CD8-positive, alpha-beta memory T cell (primary cell): ENCODE measurements at regions not wholly inside any gene's neighbourhood (a gene's known extent, or its start where the extent isn't known, plus 50 kb on each side); places are given as distances from the start of the nearest gene placed in this dataset.
"Not testable (repeated sequence)": the region's sequence is repeated elsewhere in the genome, so short reads cannot be mapped to it uniquely, and the experiment has no call there.

Source experiments
- CTCF ChIA-PET: fragments of 350-600 bp; sonication (Branson Sonifier 250); formaldehyde crosslinking; loops from one replicate; lab custom pipeline; 2021; ENCODE audit warnings: antibody characterized with exemption; lab: Charles Lee
- POLR2A ChIA-PET: fragments of 350-600 bp; sonication (Branson Sonifier 250); formaldehyde crosslinking; loops from one replicate; lab custom pipeline; 2021; ENCODE audit warnings: antibody characterized with exemption; lab: Charles Lee
- DNase-seq, 5 donors: peaks; one replicate each; pipeline versions ENCODE4 v3.0.0 to v3.0.0-alpha.2; 2020 to 2022; ENCODE audit warnings: mixed read lengths in 1 of 5
- H3K27ac ChIP-seq: one replicate; pipeline ENCODE4 v1.7.0; 2013; ENCODE audit warnings: low read depth, mild to moderate bottlenecking, low read length, moderate library complexity
- H3K27me3 ChIP-seq: 2 replicates; pipeline ENCODE4 v1.7.0; 2013; ENCODE audit warnings: low read length, mild to moderate bottlenecking; ENCODE audit not compliant: insufficient read depth, poor library complexity, severe bottlenecking
- H3K36me3 ChIP-seq: 2 replicates; pipeline ENCODE4 v1.7.0; 2013; ENCODE audit warnings: mild to moderate bottlenecking, low read length, moderate library complexity; ENCODE audit not compliant: insufficient read depth
- H3K4me1 ChIP-seq: 2 replicates; pipeline ENCODE4 v1.7.0; 2013; ENCODE audit warnings: mild to moderate bottlenecking, low read length, moderate library complexity; ENCODE audit not compliant: insufficient read depth
- H3K4me3 ChIP-seq: 2 replicates; pipeline ENCODE4 v1.7.0; 2013; ENCODE audit warnings: mild to moderate bottlenecking, low read length
- H3K9me3 ChIP-seq: 2 replicates; pipeline ENCODE4 v1.7.0; 2013; ENCODE audit warnings: mild to moderate bottlenecking, low read length
- H3K27ac Mint-ChIP-seq, 8 donors: one replicate each; pipeline ENCODE4 v1.8.0; 2020 to 2021; ENCODE audit warnings: mixed read lengths in 8 of 8, mild to moderate bottlenecking in 6 of 8, inconsistent platforms in 3 of 8, moderate library complexity in 3 of 8
- H3K27me3 Mint-ChIP-seq, 2 donors: one replicate each; pipeline ENCODE4 v1.8.0; 2020 to 2021; ENCODE audit warnings: mixed read lengths in 2 of 2, mild to moderate bottlenecking in 1 of 2, moderate library complexity in 1 of 2
- H3K36me3 Mint-ChIP-seq, 3 donors: one replicate each; pipeline ENCODE4 v1.8.0; 2020 to 2021; ENCODE audit warnings: mixed read lengths in 3 of 3, inconsistent platforms in 1 of 3, mild to moderate bottlenecking in 1 of 3
- H3K4me1 Mint-ChIP-seq, 3 donors: one replicate each; pipeline ENCODE4 v1.8.0; 2020 to 2021; ENCODE audit warnings: mixed read lengths in 3 of 3, inconsistent platforms in 1 of 3, mild to moderate bottlenecking in 1 of 3
- H3K4me3 Mint-ChIP-seq, 7 donors: one replicate each; pipeline ENCODE4 v1.8.0; 2020 to 2021; ENCODE audit warnings: mixed read lengths in 7 of 7, mild to moderate bottlenecking in 6 of 7, moderate library complexity in 4 of 7, inconsistent platforms in 2 of 7
- H3K9me3 Mint-ChIP-seq, 5 donors: one replicate each; pipeline ENCODE4 v1.8.0; 2020 to 2022; ENCODE audit warnings: mixed read lengths in 5 of 5, mild to moderate bottlenecking in 3 of 5, moderate library complexity in 2 of 5, inconsistent platforms in 1 of 5

DNA sequence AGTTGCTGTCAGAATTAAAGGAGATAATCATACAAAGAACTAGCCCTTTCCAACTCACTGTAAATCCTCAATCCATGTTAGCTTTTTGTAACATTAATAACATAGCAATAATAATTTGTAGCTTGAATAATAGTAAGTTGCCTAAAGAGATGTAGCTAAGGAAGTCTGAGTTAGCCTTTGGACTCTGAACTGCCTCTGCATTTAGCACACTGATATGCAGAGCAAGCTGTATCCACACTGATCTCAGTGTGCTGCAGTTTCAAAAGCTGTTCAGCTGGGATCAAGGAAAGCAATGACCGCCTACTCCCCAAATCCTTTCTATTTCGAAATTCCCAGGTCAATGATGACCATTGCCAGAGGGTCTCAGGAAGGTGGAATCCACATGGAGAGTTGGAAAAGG lies 99.3 kb upstream of the IFNG-AS1 start:
- Histone ChIP-seq H3K27ac (no peak overlapping the region), H3K9me3 (no peaks in the 10 kb centered on the region), H3K36me3 (no peaks in the 10 kb centered on the region), H3K4me1 (no peaks in the 10 kb centered on the region), H3K27me3 (no peaks in the 10 kb centered on the region), H3K4me3 (no peak overlapping the region)
- no peak for DNase-seq
- no peak overlapping the region for H3K4me3 Mint-ChIP-seq
- peaks cover 11 to 16% (median 16%) of the 10 kb centered on the region in 3 donors for H3K4me1 Mint-ChIP-seq
- ChIA-PET POLR2A (no interaction called here), CTCF (no interaction called here)
- H3K36me3 Mint-ChIP-seq = peaks cover 0 to 10% (median 8%) of the 10 kb centered on the region in 3 donors
- H3K9me3 Mint-ChIP-seq = no peaks in the 10 kb centered on the region
- H3K27ac Mint-ChIP-seq = no peak overlapping the region
- H3K27me3 Mint-ChIP-seq = no peaks in the 10 kb centered on the region

GRCh38 chr12:67890726-67891258 lies 98.5 kb upstream of the IFNG-AS1 start:
- ChIA-PET CTCF (no interaction called here), POLR2A (no interaction called here)
- Histone ChIP-seq H3K27ac (no peak overlapping the region), H3K27me3 (no peaks in the 10 kb centered on the region), H3K4me1 (no peaks in the 10 kb centered on the region), H3K9me3 (no peaks in the 10 kb centered on the region), H3K36me3 (no peaks in the 10 kb centered on the region), H3K4me3 (no peak overlapping the region)
- DNase-seq = no peak
- H3K4me3 Mint-ChIP-seq = no peak overlapping the region
- H3K27me3 Mint-ChIP-seq = no peaks in the 10 kb centered on the region
- peaks cover 11 to 16% (median 16%) of the 10 kb centered on the region in 3 donors for H3K4me1 Mint-ChIP-seq
- peaks cover 0 to 10% (median 8%) of the 10 kb centered on the region in 3 donors for H3K36me3 Mint-ChIP-seq
- H3K9me3 Mint-ChIP-seq = no peaks in the 10 kb centered on the region
- no peak overlapping the region for H3K27ac Mint-ChIP-seq

GRCh38 chr12:67891596-67891995 lies 97.7 kb upstream of the IFNG-AS1 start:
- H3K27me3 ChIP-seq = no peaks in the 10 kb centered on the region

GRCh38 chr12:67892259-67893021 lies 96.8 kb upstream of the IFNG-AS1 start:
- no peaks in the 10 kb centered on the region for H3K36me3 ChIP-seq
- H3K27me3 ChIP-seq = no peaks in the 10 kb centered on the region
- no peak overlapping the region for H3K27ac ChIP-seq
- Mint-ChIP-seq H3K27ac (peak overlapping the region in 1 of 8 donors; percentile 70), H3K27me3 (no peaks in the 10 kb centered on the region), H3K36me3 (peaks cover 0 to 10% (median 4%) of the 10 kb centered on the region in 3 donors), H3K4me1 (peaks cover 11 to 16% (median 16%) of the 10 kb centered on the region in 3 donors), H3K4me3 (no peak overlapping the region), H3K9me3 (no peaks in the 10 kb centered on the region)
- H3K4me1 ChIP-seq = no peaks in the 10 kb centered on the region
- no peak overlapping the region for H3K4me3 ChIP-seq
- DNase-seq = no peak
- no peaks in the 10 kb centered on the region for H3K9me3 ChIP-seq
- POLR2A ChIA-PET = no interaction called here
- CTCF ChIA-PET = no interaction called here

More at GRCh38 chr12:67891596-67891995, 97.7 kb upstream of the IFNG-AS1 start:
- H3K9me3 ChIP-seq = no peaks in the 10 kb centered on the region
- no peak overlapping the region for H3K27ac ChIP-seq
- DNase-seq = no peak
- Mint-ChIP-seq H3K4me3 (no peak overlapping the region), H3K27ac (peak overlapping the region in 5 of 8 donors; percentile 0 to 52 (median 24)), H3K27me3 (no peaks in the 10 kb centered on the region), H3K4me1 (peaks cover 11 to 16% (median 16%) of the 10 kb centered on the region in 3 donors), H3K36me3 (peaks cover 0 to 10% (median 8%) of the 10 kb centered on the region in 3 donors), H3K9me3 (no peaks in the 10 kb centered on the region)
- POLR2A ChIA-PET = no interaction called here
- H3K4me3 ChIP-seq = no peak overlapping the region
- H3K36me3 ChIP-seq = no peaks in the 10 kb centered on the region
- H3K4me1 ChIP-seq = no peaks in the 10 kb centered on the region
- CTCF ChIA-PET = no interaction called here

DNA sequence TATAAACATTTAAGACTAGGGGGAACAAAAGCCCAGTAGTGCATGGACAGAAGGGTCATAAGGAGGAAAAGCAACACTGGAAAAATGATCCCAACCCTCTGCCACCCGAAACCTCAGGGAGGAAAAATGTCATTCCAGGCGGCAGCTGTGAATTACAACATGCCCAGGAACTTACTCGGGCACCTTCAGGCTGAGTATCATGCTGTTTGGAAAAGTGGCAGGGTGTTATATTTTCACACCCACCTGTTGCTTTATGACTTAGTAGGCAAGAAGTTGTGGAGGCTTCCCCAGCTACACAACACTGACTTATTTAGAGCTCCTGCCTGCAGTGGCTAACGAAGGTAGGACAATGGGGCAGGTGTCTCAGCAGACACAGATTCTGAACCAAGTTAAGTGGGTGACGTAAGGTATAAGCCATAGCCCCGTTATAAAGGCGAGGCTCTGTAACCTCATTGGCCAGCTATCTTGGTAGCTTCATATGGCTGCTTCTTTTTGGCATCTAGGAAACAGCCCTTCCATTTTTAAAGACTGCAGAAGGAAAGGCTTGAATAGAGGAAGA lies 96.1 kb upstream of the IFNG-AS1 start:
- POLR2A ChIA-PET = no interaction called here
- Histone ChIP-seq H3K36me3 (no peaks in the 10 kb centered on the region), H3K27me3 (no peaks in the 10 kb centered on the region), H3K9me3 (no peaks in the 10 kb centered on the region), H3K4me3 (no peak overlapping the region), H3K27ac (no peak overlapping the region), H3K4me1 (no peaks in the 10 kb centered on the region)
- H3K4me1 Mint-ChIP-seq = peaks cover 14 to 21% (median 16%) of the 10 kb centered on the region in 3 donors
- no peak overlapping the region for H3K27ac Mint-ChIP-seq
- CTCF ChIA-PET = no interaction called here
- H3K4me3 Mint-ChIP-seq = no peak overlapping the region
- H3K9me3 Mint-ChIP-seq = no peaks in the 10 kb centered on the region
- peaks cover 0 to 10% (median 0%) of the 10 kb centered on the region in 3 donors for H3K36me3 Mint-ChIP-seq
- DNase-seq = no peak
- H3K27me3 Mint-ChIP-seq = no peaks in the 10 kb centered on the region

DNA sequence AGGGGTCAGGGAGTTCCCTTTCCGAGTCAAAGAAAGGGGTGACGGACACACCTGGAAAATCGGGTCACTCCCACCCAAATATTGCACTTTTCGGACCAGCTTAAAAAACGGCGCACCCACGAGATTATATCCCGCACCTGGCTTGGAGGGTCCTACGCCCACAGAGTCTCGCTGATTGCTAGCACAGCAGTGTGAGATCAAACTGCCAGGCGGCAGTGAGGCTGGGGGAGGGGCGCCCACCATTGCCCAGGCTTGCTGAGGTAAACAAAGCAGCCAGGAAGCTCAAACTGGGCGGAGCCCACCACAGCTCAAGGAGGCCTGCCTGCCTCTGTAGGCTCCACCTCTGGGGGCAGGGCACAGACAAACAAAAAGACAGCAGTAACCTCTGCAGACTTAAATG lies 88.8 kb upstream of the IFNG-AS1 start:
- H3K27ac ChIP-seq, H3K9me3 ChIP-seq, H3K36me3 Mint-ChIP-seq, H3K9me3 Mint-ChIP-seq, H3K27me3 ChIP-seq, POLR2A ChIA-PET, CTCF ChIA-PET, H3K36me3 ChIP-seq, H3K4me3 ChIP-seq, H3K4me1 ChIP-seq, H3K27me3 Mint-ChIP-seq: not testable (repeated sequence)
- Mint-ChIP-seq H3K4me1 (peaks cover 7 to 24% (median 9%) of the 10 kb centered on the region in 3 donors), H3K27ac (peak overlapping the region in 1 of 8 donors; percentile 35), H3K4me3 (peak overlapping the region in 3 of 7 donors; percentile 25 to 53 (median 44))
- peak in 3 of 5 donors; percentile 10 to 59 (median 57) for DNase-seq

DNA sequence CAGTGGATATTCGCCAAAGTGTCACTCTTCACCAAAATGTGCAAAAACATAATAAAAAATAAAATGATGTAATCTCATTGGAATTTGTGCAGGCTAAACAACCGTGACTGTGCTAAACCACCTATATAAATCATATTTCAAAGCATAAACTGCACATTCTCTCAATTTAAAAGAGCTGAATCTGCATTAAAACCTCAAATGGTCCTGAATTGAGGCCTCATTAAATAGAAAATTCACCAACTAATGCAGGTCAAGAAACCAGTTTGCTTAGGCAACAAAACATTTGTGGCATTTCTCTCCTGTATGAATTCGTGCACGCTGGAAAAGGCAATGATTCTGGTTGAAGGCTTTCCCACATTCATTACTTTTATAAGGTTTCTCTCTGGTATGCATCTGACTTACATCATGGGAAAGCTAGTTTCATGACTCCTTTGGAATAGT lies 80.1 kb upstream of the IFNG-AS1 start:
- Histone ChIP-seq H3K27me3 (no peaks in the 10 kb centered on the region), H3K27ac (no peak overlapping the region), H3K4me1 (no peaks in the 10 kb centered on the region), H3K9me3 (no peaks in the 10 kb centered on the region), H3K4me3 (no peak overlapping the region), H3K36me3 (no peaks in the 10 kb centered on the region)
- H3K4me3 Mint-ChIP-seq = no peak overlapping the region
- H3K4me1 Mint-ChIP-seq = no peaks in the 10 kb centered on the region
- CTCF ChIA-PET = interaction anchor here (1.0 to 1.4 kb wide), 2 partner anchors 8 to 483 kb away, joined by 3 to 4 read pairs; no protein-coding TSS in a partner anchor
- H3K9me3 Mint-ChIP-seq = peaks cover 0 to 3% (median 0%) of the 10 kb centered on the region in 5 donors
- POLR2A ChIA-PET = no interaction called here
- H3K27me3 Mint-ChIP-seq = peaks cover 6 to 10% of the 10 kb centered on the region in 2 donors
- DNase-seq = no peak
- H3K27ac Mint-ChIP-seq = no peak overlapping the region
- peaks cover 0 to 15% (median 7%) of the 10 kb centered on the region in 3 donors for H3K36me3 Mint-ChIP-seq

DNA sequence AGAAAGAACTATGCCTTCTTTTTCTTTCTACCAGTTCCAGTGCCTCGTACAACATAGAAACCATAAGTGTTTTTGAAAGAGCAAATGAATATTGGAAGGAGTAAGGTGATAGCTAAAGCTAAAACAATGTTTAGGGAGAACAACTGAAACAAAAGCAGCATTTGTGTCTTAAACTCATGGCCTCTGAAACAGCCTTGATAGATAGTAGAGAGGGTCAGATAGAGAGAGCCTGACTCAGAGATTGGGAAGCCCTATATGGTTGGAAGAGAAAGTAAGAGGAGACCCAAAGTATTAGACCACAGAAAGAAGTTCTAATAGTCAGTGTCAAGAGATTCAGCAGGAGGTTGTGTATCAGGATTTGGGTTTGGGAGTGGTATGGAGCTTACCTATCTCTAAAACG lies 79.6 kb upstream of the IFNG-AS1 start:
- ChIA-PET CTCF (no interaction called here), POLR2A (interaction anchor here (0.7 kb wide), 2 partner anchors 9 to 99 kb away, joined by 3 to 5 read pairs; no protein-coding TSS in a partner anchor)
- no peaks in the 10 kb centered on the region for H3K9me3 ChIP-seq
- no peaks in the 10 kb centered on the region for H3K4me1 ChIP-seq
- H3K27ac ChIP-seq = no peak overlapping the region
- Mint-ChIP-seq H3K4me3 (no peak overlapping the region), H3K27me3 (peaks cover 8 to 14% of the 10 kb centered on the region in 2 donors), H3K27ac (peak overlapping the region in 1 of 8 donors; percentile 30), H3K36me3 (peaks cover 0 to 15% (median 7%) of the 10 kb centered on the region in 3 donors), H3K9me3 (peaks cover 0 to 3% (median 0%) of the 10 kb centered on the region in 5 donors), H3K4me1 (no peaks in the 10 kb centered on the region)
- DNase-seq = no peak
- H3K4me3 ChIP-seq = no peak overlapping the region
- no peaks in the 10 kb centered on the region for H3K27me3 ChIP-seq
- no peaks in the 10 kb centered on the region for H3K36me3 ChIP-seq
